ENCODE measurements at regions not wholly inside any gene's neighbourhood (a gene's known extent, or its start where the extent isn't known, plus 50 kb on each side); places are given as distances from the start of the nearest gene placed in this dataset.

DNA sequence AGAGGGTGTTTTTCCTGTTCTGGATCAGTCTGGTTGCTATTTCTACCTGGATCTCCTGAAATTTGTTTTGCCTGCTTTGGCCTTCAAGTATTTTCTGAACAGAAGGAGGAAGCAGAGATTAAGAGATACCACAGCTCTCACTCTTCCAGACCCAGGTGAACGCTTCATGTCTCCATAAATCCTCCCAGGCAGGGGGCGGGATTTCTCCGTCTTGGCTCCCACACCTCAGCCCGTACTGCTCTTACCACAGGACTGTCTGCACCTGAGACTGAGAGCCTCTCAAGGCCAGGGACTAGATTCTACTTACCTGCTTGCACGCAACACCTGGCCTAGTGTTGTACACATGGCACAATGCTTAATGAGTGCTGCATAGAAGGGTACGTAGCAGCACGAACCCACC lies 59.9 kb upstream of the LRPPRC start:
- TF ChIP-seq CTCF (IDR thresholded peaks at IDR 0.05): no peak
- no peak for TF ChIP-seq POLR2A (IDR thresholded peaks at IDR 0.05)
